Liver (tissue), 8 donors: ENCODE measurements at regions not wholly inside any gene's neighbourhood (a gene's known extent, or its start where the extent isn't known, plus 50 kb on each side); places are given as distances from the start of the nearest gene placed in this dataset.

Experiments
- DNase-seq: peaks from one replicate; pipeline ENCODE4 v3.0.0-alpha.2; 2017; ENCODE audit warnings: low spot score
- H3K27ac ChIP-seq, 2 donors: one replicate each; pipeline ENCODE4 v1.7.0; 2013; ENCODE audit warnings: inconsistent platforms in 2 of 2, low read length in 2 of 2, control low read depth in 1 of 2, low read depth in 1 of 2, mild to moderate bottlenecking in 1 of 2
- H3K27me3 ChIP-seq, 4 donors: one replicate each; pipeline versions ENCODE4 v1.6.1 to v1.7.0; 2013; ENCODE audit warnings: low read length in 3 of 4, inconsistent platforms in 1 of 4, mild to moderate bottlenecking in 1 of 4, moderate library complexity in 1 of 4; ENCODE audit not compliant: control insufficient read depth in 4 of 4, insufficient read depth in 4 of 4
- H3K36me3 ChIP-seq, 4 donors: one replicate each; pipeline versions ENCODE4 v1.6.1 to v1.7.0; 2013; ENCODE audit warnings: low read length in 3 of 4, mild to moderate bottlenecking in 3 of 4, low read depth in 1 of 4, moderate library complexity in 1 of 4; ENCODE audit not compliant: control insufficient read depth in 4 of 4, insufficient read depth in 3 of 4
- H3K4me1 ChIP-seq, 4 donors: one replicate each; pipeline versions ENCODE4 v1.6.1 to v1.7.0; 2013; ENCODE audit warnings: low read length in 3 of 4, mild to moderate bottlenecking in 3 of 4, moderate library complexity in 1 of 4; ENCODE audit not compliant: control insufficient read depth in 4 of 4, insufficient read depth in 4 of 4
- H3K4me3 ChIP-seq, 3 donors: one replicate each; pipeline versions ENCODE4 v1.6.1 to v1.7.0; 2013; ENCODE audit warnings: low read length in 3 of 3, control low read depth in 1 of 3, low read depth in 1 of 3, mild to moderate bottlenecking in 1 of 3
- H3K9ac ChIP-seq, 2 donors: one replicate each; pipeline ENCODE4 v1.7.0; 2013; ENCODE audit warnings: low read length in 2 of 2, mild to moderate bottlenecking in 2 of 2, moderate library complexity in 2 of 2, control low read depth in 1 of 2, low read depth in 1 of 2
- H3K9me3 ChIP-seq, 4 donors: one replicate each; pipeline versions ENCODE4 v1.6.1 to v1.7.0; 2013; ENCODE audit warnings: low read length in 3 of 4; ENCODE audit not compliant: control insufficient read depth in 4 of 4
- ATF3 ChIP-seq: IDR thresholded peaks from 2 replicates; pipeline ENCODE4 v1.6.1; 2016; ENCODE audit warnings: antibody characterized with exemption
- CTCF ChIP-seq: fragments of 150-350 bp; IDR thresholded peaks from 2 replicates; pipeline ENCODE4 v1.5.1; 2017; ENCODE audit warnings: improper control_type of control experiment, low read depth, low read length; ENCODE audit not compliant: missing input control
- EGR1 ChIP-seq, 2 donors: IDR thresholded peaks; 2 replicates each; pipeline ENCODE4 v1.6.1; 2016 to 2018; ENCODE audit warnings: antibody characterized with exemption in 2 of 2, low read depth in 2 of 2
- FOXA1 ChIP-seq: IDR thresholded peaks from 2 replicates; pipeline ENCODE4 v1.6.1; 2016; ENCODE audit warnings: antibody characterized with exemption
- FOXA2 ChIP-seq: IDR thresholded peaks from 2 replicates; pipeline ENCODE4 v1.6.1; 2016; ENCODE audit warnings: antibody characterized with exemption
- GABPA ChIP-seq, 2 donors: IDR thresholded peaks in 1 of 2; conservative IDR thresholded peaks in 1 of 2; 2 replicates each; pipeline ENCODE4 v1.6.1; 2016; ENCODE audit warnings: antibody characterized with exemption in 2 of 2, mild to moderate bottlenecking in 1 of 2, moderate library complexity in 1 of 2
- HNF4A ChIP-seq, 2 donors: conservative IDR thresholded peaks; 2 replicates each; pipeline ENCODE4 v1.6.1; 2016; ENCODE audit warnings: antibody characterized with exemption in 2 of 2, mild to moderate bottlenecking in 2 of 2
- HNF4G ChIP-seq: IDR thresholded peaks from 2 replicates; pipeline ENCODE4 v1.6.1; 2016; ENCODE audit warnings: antibody characterized with exemption
- JUND ChIP-seq, 2 donors: IDR thresholded peaks; 2 replicates each; pipeline ENCODE4 v1.6.1; 2016; ENCODE audit warnings: antibody characterized with exemption in 2 of 2
- MAX ChIP-seq: IDR thresholded peaks from 2 replicates; pipeline ENCODE4 v1.6.1; 2016; ENCODE audit warnings: antibody characterized with exemption
- NR2F2 ChIP-seq: IDR thresholded peaks from 2 replicates; pipeline ENCODE4 v1.6.1; 2016; ENCODE audit warnings: antibody characterized with exemption
- RAD21 ChIP-seq, 2 donors: IDR thresholded peaks; 2 replicates each; pipeline ENCODE4 v1.6.1; 2016; ENCODE audit warnings: antibody characterized with exemption in 2 of 2, mild to moderate bottlenecking in 2 of 2
- REST ChIP-seq: IDR thresholded peaks from 2 replicates; pipeline ENCODE4 v1.6.1; 2016; ENCODE audit warnings: antibody characterized with exemption, mild to moderate bottlenecking
- RXRA ChIP-seq, 2 donors: IDR thresholded peaks; 2 replicates each; pipeline ENCODE4 v1.6.1; 2017 to 2018; ENCODE audit warnings: antibody characterized with exemption in 2 of 2, mild to moderate bottlenecking in 1 of 2
- SP1 ChIP-seq: IDR thresholded peaks from 2 replicates; pipeline ENCODE4 v1.6.1; 2018; ENCODE audit warnings: antibody characterized with exemption, mild to moderate bottlenecking
- TAF1 ChIP-seq: conservative IDR thresholded peaks from 2 replicates; pipeline ENCODE4 v1.6.1; 2016; ENCODE audit warnings: antibody characterized with exemption, mild to moderate bottlenecking
- YY1 ChIP-seq: IDR thresholded peaks from 2 replicates; pipeline ENCODE4 v1.6.1; 2016; ENCODE audit warnings: antibody characterized with exemption, mild to moderate bottlenecking
- ZBTB33 ChIP-seq: IDR thresholded peaks from 2 replicates; pipeline ENCODE4 v1.6.1; 2016; ENCODE audit warnings: antibody characterized with exemption
- WGBS: extraction: QIAGEN DNeasy Blood & Tissue Kit; methylation state at CpG from one replicate; pipeline ENCODE4 v1.1.7; 2013; 5-methylcytosine and 5-hydroxymethylcytosine counted together
- donor health status: healthy.
- donor health status: healthy.
- donor health status: healthy.
- donor health status: healthy.
- donor health status: healthy.

GRCh38 chr12:102763061-102763460 is 154.0 kb downstream of the PAH start:
- TF ChIP-seq SP1 (no peak), HNF4G (no peak), CTCF (no peak), HNF4A (conservative IDR thresholded peaks at IDR 0.05) (no peak), RAD21 (IDR thresholded peaks at IDR 0.05) (no peak), MAX (no peak), EGR1 (IDR thresholded peaks at IDR 0.05; ENCODE audit: low read depth in 2 of 2) (no peak), FOXA1 (no peak), TAF1 (no peak), JUND (IDR thresholded peaks at IDR 0.05) (no peak), ATF3 (no peak), NR2F2 (no peak), YY1 (no peak), ZBTB33 (no peak), REST (no peak), FOXA2 (no peak), RXRA (IDR thresholded peaks at IDR 0.05) (no peak), GABPA (IDR thresholded peaks at IDR 0.05 in 1 of 2, conservative IDR thresholded peaks at IDR 0.05 in 1 of 2) (no peak)
- Histone ChIP-seq H3K4me1 (no peaks in the 10 kb centered on the region), H3K9me3 (no peaks in the 10 kb centered on the region), H3K27ac (no peak overlapping the region), H3K4me3 (no peak overlapping the region), H3K9ac (no peak overlapping the region), H3K27me3 (peaks cover 0 to 2% (median 0%) of the 10 kb centered on the region in 4 donors), H3K36me3 (no peaks in the 10 kb centered on the region)
- DNase-seq: no peak
- 91% methylated on average over 4 of the region's 4 CpGs for WGBS

GRCh38 chr12:102760322-102760721 is 156.7 kb downstream of the PAH start:
- Histone ChIP-seq H3K27me3 (peaks cover 0 to 2% (median 0%) of the 10 kb centered on the region in 4 donors), H3K4me3 (no peak overlapping the region), H3K27ac (no peak overlapping the region), H3K9ac (no peak overlapping the region), H3K9me3 (no peaks in the 10 kb centered on the region), H3K4me1 (no peaks in the 10 kb centered on the region), H3K36me3 (no peaks in the 10 kb centered on the region)
- TF ChIP-seq JUND (IDR thresholded peaks at IDR 0.05) (no peak), REST (no peak), FOXA1 (no peak), NR2F2 (no peak), YY1 (no peak), HNF4G (no peak), MAX (no peak), ATF3 (no peak)
- WGBS: 90% methylated on average over 2 of the region's 2 CpGs
- DNase-seq: no peak
